DOHH2 (cell line): ENCODE measurements at regions not wholly inside any gene's neighbourhood (a gene's known extent, or its start where the extent isn't known, plus 50 kb on each side); places are given as distances from the start of the nearest gene placed in this dataset.

ENCODE experiments used
- CTCF ChIP-seq: fragments of 200-600 bp; sonication (generic); IDR thresholded peaks from one replicate; pipeline ENCODE4 v1.5.1; 2014; ENCODE audit warnings: antibody characterized with exemption, mild to moderate bottlenecking, low read depth, low read length; ENCODE audit not compliant: poor library complexity, severe bottlenecking
- EZH2phosphoT487 ChIP-seq: fragments of 200-600 bp; sonication (generic); IDR thresholded peaks from 2 replicates; pipeline ENCODE4 v1.6.1; 2017; ENCODE audit warnings: borderline replicate concordance, mild to moderate bottlenecking, antibody characterized with exemption, low read length, moderate library complexity, mixed read lengths

GRCh38 chr9:89732295-89732938 lies 127.6 kb downstream of the GADD45G start:
- TF ChIP-seq CTCF (no peak), EZH2phosphoT487 (no peak)
